PC-9 (cell line): ENCODE measurements at regions not wholly inside any gene's neighbourhood (a gene's known extent, or its start where the extent isn't known, plus 50 kb on each side); places are given as distances from the start of the nearest gene placed in this dataset.

Source experiments
- BruUV-seq: library from RNA; stranded (reverse); fragments of 400-500 nt; replicated peaks from 2 replicates; lab custom pipeline; 2021; lab: Mats Ljungman, UMichigan
- CTCF ChIA-PET: fragments of 300-600 bp; sonication (Branson Sonifier 250); formaldehyde crosslinking; loops from one replicate; lab custom pipeline; 2022; ENCODE audit warnings: antibody characterized with exemption; lab: Charles Lee
- POLR2A ChIA-PET: fragments of 300-600 bp; sonication (Branson Sonifier 250); formaldehyde crosslinking; loops from one replicate; lab custom pipeline; 2022; ENCODE audit warnings: antibody characterized with exemption; ENCODE audit not compliant: unreplicated experiment; lab: Charles Lee
- DNase-seq, 2 experiments: peaks; one replicate each; pipeline versions ENCODE4 v3.0.0 to v3.0.0-alpha.2; 2015 to 2022; ENCODE audit warnings: mixed read lengths in 1 of 2
- H2AFZ ChIP-seq: fragments of 200-600 bp; sonication (generic); 2 replicates; pipeline ENCODE4 v1.8.1; 2017; ENCODE audit warnings: antibody characterized with exemption
- H3F3A ChIP-seq: fragments of 200-600 bp; sonication (generic); 2 replicates; pipeline ENCODE4 v1.8.1; 2017; ENCODE audit warnings: antibody characterized with exemption, mild to moderate bottlenecking, low read depth; ENCODE audit not compliant: insufficient read depth
- H3K27ac ChIP-seq: fragments of 200-600 bp; sonication (generic); 2 replicates; pipeline ENCODE4 v1.6.1; 2016; ENCODE audit warnings: mixed run types
- H3K27me3 ChIP-seq: fragments of 200-600 bp; sonication (generic); 2 replicates; pipeline ENCODE4 v1.6.1; 2016; ENCODE audit warnings: low read depth, mixed run types; ENCODE audit not compliant: insufficient read depth
- H3K36me3 ChIP-seq: fragments of 200-600 bp; sonication (generic); 2 replicates; pipeline ENCODE4 v1.6.1; 2016; ENCODE audit warnings: low read depth, mixed run types
- H3K4me1 ChIP-seq: fragments of 200-600 bp; sonication (generic); replicated peaks from 2 replicates; pipeline ENCODE4 v1.6.1; 2016; ENCODE audit warnings: mixed run types; ENCODE audit not compliant: insufficient read depth
- H3K4me2 ChIP-seq: fragments of 200-600 bp; sonication (generic); 2 replicates; pipeline ENCODE4 v1.6.1; 2017; ENCODE audit warnings: mixed run types
- H3K4me3 ChIP-seq: fragments of 200-600 bp; sonication (generic); 2 replicates; pipeline ENCODE4 v1.6.1; 2016; ENCODE audit warnings: mixed run types
- H3K79me2 ChIP-seq: fragments of 200-600 bp; sonication (generic); 2 replicates; pipeline ENCODE4 v1.6.1; 2017; ENCODE audit warnings: low read depth, mixed run types
- H3K9me2 ChIP-seq: fragments of 200-600 bp; sonication (generic); 2 replicates; pipeline ENCODE4 v1.8.1; 2017; ENCODE audit warnings: mild to moderate bottlenecking; ENCODE audit not compliant: insufficient read depth
- H3K9me3 ChIP-seq: fragments of 200-600 bp; sonication (generic); 2 replicates; pipeline ENCODE4 v1.8.1; 2016; ENCODE audit warnings: low read depth; ENCODE audit not compliant: insufficient read depth
- H4K20me1 ChIP-seq: fragments of 200-600 bp; sonication (generic); 2 replicates; pipeline ENCODE4 v1.8.1; 2017; ENCODE audit not compliant: insufficient read depth
- CTCF ChIP-seq: fragments of 200-600 bp; sonication (generic); conservative IDR thresholded peaks from 2 replicates; pipeline ENCODE4 v1.6.1; 2017; ENCODE audit warnings: mixed run types, antibody characterized with exemption, mild to moderate bottlenecking, moderate library complexity
- EZH2 ChIP-seq: fragments of 200-600 bp; sonication (generic); IDR thresholded peaks from 2 replicates; pipeline ENCODE4 v1.8.0; 2017; ENCODE audit warnings: antibody characterized with exemption, low read depth
- intact Hi-C: fragments of 100-400 bp; cut with micrococcal nuclease; formaldehyde crosslinking; loops from one replicate; pipeline ENCODE4 v1.10.0; 2022; ENCODE audit not compliant: unreplicated experiment

DNA sequence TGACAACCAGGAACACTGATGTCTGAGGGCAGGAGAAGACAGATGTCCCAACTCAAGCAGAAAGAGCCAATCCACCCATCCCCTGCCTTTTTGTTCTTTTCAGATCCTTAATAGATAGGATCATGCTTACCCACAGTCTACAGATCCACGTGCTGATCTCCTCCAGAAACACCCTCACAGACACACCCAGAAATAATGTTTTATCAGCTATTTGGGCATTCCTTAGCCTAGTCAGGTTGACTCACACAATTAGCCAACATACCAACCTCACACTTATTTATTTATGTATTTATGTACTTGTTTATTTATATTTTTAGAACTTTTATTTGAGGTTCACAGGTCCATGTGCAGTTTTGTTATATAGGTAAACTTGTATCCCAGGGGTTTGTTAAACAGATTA is 151.5 kb upstream of the IL12B start:
- TF ChIP-seq EZH2 (no peak), CTCF (no peak)
- CTCF ChIA-PET = no interaction called here
- no peaks in the 10 kb centered on the region for H3K36me3 ChIP-seq
- H3K27ac ChIP-seq = no peak overlapping the region
- POLR2A ChIA-PET = no interaction called here
- no peak overlapping the region for H2AFZ ChIP-seq
- intact Hi-C loops = no loop called here
- BruUV-seq = no TSS peak
- H3F3A ChIP-seq = no peaks in the 10 kb centered on the region
- H3K9me3 ChIP-seq = no peaks in the 10 kb centered on the region
- DNase-seq = peak in 1 of 2 experiments; percentile 66
- no peak overlapping the region for H3K4me2 ChIP-seq
- H3K9me2 ChIP-seq = no peaks in the 10 kb centered on the region; the same call in 1 of the 2 replicates
- peaks cover 12% of the 10 kb centered on the region; the same call in 1 of the 2 replicates for H3K4me1 ChIP-seq
- H3K27me3 ChIP-seq = no peaks in the 10 kb centered on the region
- H4K20me1 ChIP-seq = no peaks in the 10 kb centered on the region
- no peaks in the 10 kb centered on the region for H3K79me2 ChIP-seq
- no peak overlapping the region for H3K4me3 ChIP-seq

GRCh38 chr5:159486836-159487235 is 156.5 kb upstream of the IL12B start:
- Histone ChIP-seq H3F3A (no peaks in the 10 kb centered on the region), H2AFZ (no peak overlapping the region), H3K27ac (no peak overlapping the region), H4K20me1 (no peaks in the 10 kb centered on the region), H3K27me3 (no peaks in the 10 kb centered on the region), H3K9me2 (no peaks in the 10 kb centered on the region; the same call in 1 of the 2 replicates), H3K36me3 (no peaks in the 10 kb centered on the region), H3K4me1 (peaks cover 3% of the 10 kb centered on the region; the same call in 1 of the 2 replicates), H3K9me3 (no peaks in the 10 kb centered on the region), H3K4me2 (no peak overlapping the region), H3K4me3 (no peak overlapping the region), H3K79me2 (no peaks in the 10 kb centered on the region)
- ChIA-PET POLR2A (no interaction called here), CTCF (no interaction called here)
- BruUV-seq = no TSS peak
- intact Hi-C loops = no loop called here
- TF ChIP-seq CTCF (no peak), EZH2 (no peak)
- DNase-seq = no peak

DNA sequence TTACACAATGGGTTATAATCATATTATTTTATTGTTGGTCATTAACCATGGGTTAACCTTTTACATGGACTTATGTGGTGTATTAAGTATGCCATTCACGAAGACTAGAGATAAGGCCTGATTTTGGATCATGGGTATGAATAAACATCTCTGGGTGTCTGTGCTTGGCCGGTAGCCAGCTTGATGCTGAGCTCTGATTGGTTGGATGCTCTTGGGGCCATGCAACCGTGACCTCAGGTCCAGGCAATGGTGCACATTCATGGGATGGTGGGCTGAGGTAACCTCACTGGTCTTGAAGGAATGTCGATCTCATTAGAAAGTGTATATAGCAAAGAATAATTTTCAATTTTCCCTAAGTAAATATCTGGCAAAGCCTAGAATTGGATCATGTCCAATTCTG is 158.2 kb upstream of the IL12B start:
- no peak for DNase-seq
- Histone ChIP-seq H3K36me3 (no peaks in the 10 kb centered on the region), H3K9me2 (no peaks in the 10 kb centered on the region; the same call in 1 of the 2 replicates), H3K79me2 (no peaks in the 10 kb centered on the region), H3K4me3 (no peak overlapping the region), H4K20me1 (no peaks in the 10 kb centered on the region), H3K4me2 (no peak overlapping the region), H3K4me1 (no peaks in the 10 kb centered on the region), H3F3A (no peaks in the 10 kb centered on the region), H3K9me3 (no peaks in the 10 kb centered on the region), H2AFZ (no peak overlapping the region), H3K27ac (no peak overlapping the region), H3K27me3 (no peaks in the 10 kb centered on the region)
- CTCF ChIA-PET = no interaction called here
- BruUV-seq = no TSS peak
- no peak for TF ChIP-seq CTCF
- TF ChIP-seq EZH2 = no peak
- intact Hi-C loops = no loop called here
- POLR2A ChIA-PET = no interaction called here
